Activated CD4-positive, CD25-positive, alpha-beta regulatory T cell (primary cell): ENCODE measurements at regions not wholly inside any gene's neighbourhood (a gene's known extent, or its start where the extent isn't known, plus 50 kb on each side); places are given as distances from the start of the nearest gene placed in this dataset.
A peak's percentile ranks its signal among the peaks of the same experiment; 100 is the strongest.
"Not testable (repeated sequence)": the region's sequence is repeated elsewhere in the genome, so short reads cannot be mapped to it uniquely, and the experiment has no call there.

Experiments used
- DNase-seq, 4 experiments: peaks; one replicate each; lab custom pipeline; 2025; lab: John Stamatoyannopoulos, UW

- DNase-seq: no peak
Measured at GRCh38 chr7:21317966-21318915, 109.6 kb upstream of the SP4 start.

GRCh38 chr7:21318916-21319270, 109.0 kb upstream of the SP4 start:
- DNase-seq: no peak

GRCh38 chr7:21326241-21326640, 101.6 kb upstream of the SP4 start:
- no peak for DNase-seq

GRCh38 chr7:21326921-21327320, 101.0 kb upstream of the SP4 start:
- no peak for DNase-seq

GRCh38 chr7:21327422-21328409, 100.2 kb upstream of the SP4 start:
- no peak for DNase-seq

GRCh38 chr7:21330462-21331178, 97.3 kb upstream of the SP4 start:
- DNase-seq: no peak

- DNase-seq: no peak
Measured at GRCh38 chr7:21334906-21335305, 93.0 kb upstream of the SP4 start.

GRCh38 chr7:21336743-21337142, 91.1 kb upstream of the SP4 start:
- no peak for DNase-seq

GRCh38 chr7:21338728-21339164, 89.1 kb upstream of the SP4 start:
- peak in 2 of 4 experiments; percentile 11 to 34 for DNase-seq

GRCh38 chr7:21344900-21345299, 83.0 kb upstream of the SP4 start:
- not testable (repeated sequence) for DNase-seq

- no peak for DNase-seq
Measured at GRCh38 chr7:21345361-21345760, 82.5 kb upstream of the SP4 start.

GRCh38 chr7:21346297-21346696, 81.6 kb upstream of the SP4 start:
- no peak for DNase-seq

GRCh38 chr7:21352540-21353387, 75.1 kb upstream of the SP4 start:
- no peak for DNase-seq

- DNase-seq: no peak
Measured at GRCh38 chr7:21353388-21353780, 74.5 kb upstream of the SP4 start.

- DNase-seq: no peak
Measured at GRCh38 chr7:21354284-21354683, 73.6 kb upstream of the SP4 start.

- peak in 1 of 4 experiments; percentile 8 for DNase-seq
Measured at GRCh38 chr7:21355406-21355874, 72.4 kb upstream of the SP4 start.

- no peak for DNase-seq
Measured at GRCh38 chr7:21356616-21357015, 71.3 kb upstream of the SP4 start.

GRCh38 chr7:21357151-21358097, 70.5 kb upstream of the SP4 start:
- DNase-seq: no peak

GRCh38 chr7:21358648-21359047, 69.2 kb upstream of the SP4 start:
- no peak for DNase-seq

GRCh38 chr7:21359163-21359562, 68.7 kb upstream of the SP4 start:
- no peak for DNase-seq
